ENCODE measurements at regions not wholly inside any gene's neighbourhood (a gene's known extent, or its start where the extent isn't known, plus 50 kb on each side); places are given as distances from the start of the nearest gene placed in this dataset.

DNA sequence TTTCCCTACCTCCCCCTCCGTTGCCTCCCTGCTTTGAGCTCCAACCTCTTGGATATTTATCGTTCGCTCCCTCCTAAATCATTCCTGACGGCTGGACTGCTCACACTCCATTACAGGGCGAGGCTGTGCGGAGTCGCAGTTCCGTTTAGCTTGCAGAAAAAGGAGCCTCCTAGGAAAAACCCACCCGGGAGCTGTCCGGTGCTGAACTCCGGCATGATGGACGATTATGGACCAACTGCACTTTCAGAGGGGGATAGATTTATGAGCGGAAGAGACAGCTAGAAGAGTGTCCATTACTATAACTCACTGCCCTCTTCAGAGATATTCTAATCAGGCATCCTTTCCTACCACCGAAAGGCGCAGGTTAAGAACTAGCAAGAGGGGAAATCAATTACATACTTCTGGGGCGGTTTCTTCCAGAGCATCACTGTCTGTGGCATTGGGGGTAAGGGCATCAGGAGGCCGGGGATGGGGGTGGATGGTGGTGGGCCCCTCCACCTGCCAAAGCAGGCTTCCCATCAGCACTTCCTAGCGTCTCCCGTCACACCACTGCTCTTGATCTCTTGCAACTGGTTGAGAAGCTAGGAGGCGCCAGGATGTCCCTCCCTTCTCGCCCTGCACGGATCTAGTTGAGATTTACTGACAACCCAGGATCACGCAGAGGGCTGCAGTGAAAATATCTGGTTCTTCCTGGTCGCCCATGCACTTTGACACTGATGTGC, 251.2 kb downstream of the ENGASE start:
- DNase-seq (ENCODE audit: low read depth in 1 of 2, low spot score in 2 of 2): no peak
- peaks cover 67% of the 10 kb centered on the region for H3K27me3 ChIP-seq (replicated peaks)
- no peaks in the 10 kb centered on the region for H3K4me1 ChIP-seq (replicated peaks)
- no peaks in the 10 kb centered on the region for H3K36me3 ChIP-seq
- no peak overlapping the region for H3K27ac ChIP-seq
- no peaks in the 10 kb centered on the region for H3K9me3 ChIP-seq (replicated peaks)
- no peak overlapping the region for H3K4me3 ChIP-seq

- H3K27me3 ChIP-seq (replicated peaks): peaks cover 62% of the 10 kb centered on the region
- H3K4me3 ChIP-seq: no peak overlapping the region
- no peaks in the 10 kb centered on the region for H3K36me3 ChIP-seq
- DNase-seq (ENCODE audit: low read depth in 1 of 2, low spot score in 2 of 2): no peak
- no peaks in the 10 kb centered on the region for H3K4me1 ChIP-seq (replicated peaks)
- H3K9me3 ChIP-seq (replicated peaks): no peaks in the 10 kb centered on the region
- no peak overlapping the region for H3K27ac ChIP-seq
Measured at GRCh38 chr17:79324194-79324593, 249.6 kb downstream of the ENGASE start.

GRCh38 chr17:79323566-79323965, 248.9 kb downstream of the ENGASE start:
- Histone ChIP-seq H3K27me3 (replicated peaks) (peaks cover 59% of the 10 kb centered on the region), H3K27ac (no peak overlapping the region), H3K4me3 (no peak overlapping the region), H3K9me3 (replicated peaks) (no peaks in the 10 kb centered on the region), H3K4me1 (replicated peaks) (no peaks in the 10 kb centered on the region), H3K36me3 (no peaks in the 10 kb centered on the region)
- no peak for DNase-seq (ENCODE audit: low read depth in 1 of 2, low spot score in 2 of 2)

DNA sequence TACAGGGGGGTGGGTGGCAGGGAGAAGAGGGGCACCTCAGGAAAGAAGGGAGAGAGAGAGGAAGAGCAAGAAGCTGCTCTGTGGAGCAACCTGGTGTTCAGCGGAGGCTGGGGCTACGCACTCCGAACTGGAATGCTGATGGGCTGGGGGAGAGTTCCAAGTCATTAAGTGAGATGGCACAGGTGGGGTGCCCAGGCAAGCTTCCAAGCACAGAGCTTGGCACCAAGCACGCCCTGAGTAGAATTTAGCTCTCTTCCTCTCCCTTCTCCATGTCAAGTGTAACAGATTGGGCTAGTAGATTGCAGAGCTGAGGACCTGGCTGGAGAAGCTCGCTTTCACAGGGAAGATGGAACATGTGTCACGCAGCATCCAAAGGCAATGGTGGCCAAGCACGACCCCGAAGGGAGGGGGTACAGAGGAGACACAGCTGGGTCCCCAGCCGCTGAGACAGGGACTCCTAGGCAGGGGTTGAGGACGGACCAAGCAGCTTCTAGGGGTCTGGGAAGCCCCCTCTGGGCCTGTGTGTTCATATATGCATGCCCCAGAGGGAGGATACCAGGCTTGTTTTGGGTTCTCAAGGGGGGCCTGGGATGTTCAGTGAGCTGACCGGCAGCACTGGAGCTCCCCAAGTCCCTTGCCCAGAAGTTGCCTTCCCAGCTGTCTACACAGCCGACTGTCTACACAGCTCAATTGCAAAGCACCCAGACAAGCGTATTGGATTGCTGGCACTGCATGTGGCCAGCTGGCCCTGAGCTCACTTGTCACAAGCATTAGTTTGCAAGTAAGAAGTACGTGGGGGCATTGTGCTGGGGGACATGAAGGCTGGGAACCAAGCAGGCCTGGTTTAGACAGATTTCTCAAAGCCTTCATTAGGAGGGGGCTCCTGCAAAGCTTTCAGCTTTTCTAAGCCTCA, 247.8 kb downstream of the ENGASE start:
- no peak for DNase-seq (ENCODE audit: low read depth in 1 of 2, low spot score in 2 of 2)
- Histone ChIP-seq H3K36me3 (no peaks in the 10 kb centered on the region), H3K4me3 (no peak overlapping the region), H3K9me3 (replicated peaks) (no peaks in the 10 kb centered on the region), H3K4me1 (replicated peaks) (no peaks in the 10 kb centered on the region), H3K27ac (no peak overlapping the region), H3K27me3 (replicated peaks) (peaks cover 60% of the 10 kb centered on the region)

DNA sequence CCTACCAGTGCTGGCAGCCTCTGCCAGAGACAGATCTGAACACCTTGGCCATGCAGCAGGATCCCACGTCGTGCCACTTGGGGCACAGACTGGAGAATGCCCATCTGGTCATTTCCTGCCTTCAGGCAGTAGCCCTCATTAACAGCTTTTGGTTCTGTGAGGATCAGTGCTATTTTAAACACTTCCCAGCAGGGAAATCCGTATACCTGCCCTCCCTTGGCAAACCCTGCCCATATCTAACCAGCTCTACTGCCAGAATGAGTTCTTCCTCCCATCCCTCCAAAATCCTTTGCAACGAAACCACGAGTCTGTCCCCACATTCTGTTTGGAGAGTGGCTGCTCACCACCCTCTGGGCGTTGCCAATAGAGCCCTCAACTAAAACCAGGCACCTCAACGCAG, 245.7 kb downstream of the ENGASE start:
- no peaks in the 10 kb centered on the region for H3K36me3 ChIP-seq
- peaks cover 79% of the 10 kb centered on the region for H3K27me3 ChIP-seq (replicated peaks)
- no peaks in the 10 kb centered on the region for H3K9me3 ChIP-seq (replicated peaks)

DNA sequence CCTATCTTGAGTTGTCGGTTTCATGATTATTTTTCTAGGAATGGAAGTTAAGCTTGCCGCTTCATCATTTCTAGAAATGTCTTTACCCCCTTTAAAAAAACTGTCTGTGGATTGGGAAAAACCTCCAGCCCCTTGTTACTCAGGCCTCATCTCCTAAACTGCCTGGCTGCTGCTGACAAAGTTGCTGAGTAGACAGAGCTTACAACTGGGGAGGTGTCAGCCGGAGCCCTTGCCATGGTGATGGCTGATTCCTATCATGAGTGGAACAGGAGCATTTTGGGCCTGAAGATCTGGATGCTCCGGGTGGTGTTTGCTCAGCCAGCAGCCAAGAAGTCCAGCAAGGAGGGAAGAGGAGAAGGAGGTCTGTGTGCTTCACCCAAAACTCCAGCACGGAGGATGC, 243.3 kb downstream of the ENGASE start:
- Histone ChIP-seq H3K27ac (no peak overlapping the region), H3K4me1 (replicated peaks) (no peaks in the 10 kb centered on the region), H3K9me3 (replicated peaks) (no peaks in the 10 kb centered on the region; the same call in 1 of the 2 replicates), H3K4me3 (no peak overlapping the region), H3K27me3 (replicated peaks) (peaks cover 84% of the 10 kb centered on the region), H3K36me3 (no peaks in the 10 kb centered on the region)
- DNase-seq (ENCODE audit: low read depth in 1 of 2, low spot score in 2 of 2): no peak

More for the DNA sequence above, 245.7 kb downstream of the ENGASE start:
- no peak for DNase-seq (ENCODE audit: low read depth in 1 of 2, low spot score in 2 of 2)
- no peaks in the 10 kb centered on the region for H3K4me1 ChIP-seq (replicated peaks)
- no peak overlapping the region for H3K27ac ChIP-seq
- H3K4me3 ChIP-seq: no peak overlapping the region

- Histone ChIP-seq H3K27ac (no peak overlapping the region), H3K27me3 (replicated peaks) (peaks cover 83% of the 10 kb centered on the region), H3K4me3 (no peak overlapping the region), H3K36me3 (no peaks in the 10 kb centered on the region), H3K4me1 (replicated peaks) (no peaks in the 10 kb centered on the region), H3K9me3 (replicated peaks) (no peaks in the 10 kb centered on the region; the same call in 1 of the 2 replicates)
- no peak for DNase-seq (ENCODE audit: low read depth in 1 of 2, low spot score in 2 of 2)
Measured at GRCh38 chr17:79316805-79317204, 242.2 kb downstream of the ENGASE start.

DNA sequence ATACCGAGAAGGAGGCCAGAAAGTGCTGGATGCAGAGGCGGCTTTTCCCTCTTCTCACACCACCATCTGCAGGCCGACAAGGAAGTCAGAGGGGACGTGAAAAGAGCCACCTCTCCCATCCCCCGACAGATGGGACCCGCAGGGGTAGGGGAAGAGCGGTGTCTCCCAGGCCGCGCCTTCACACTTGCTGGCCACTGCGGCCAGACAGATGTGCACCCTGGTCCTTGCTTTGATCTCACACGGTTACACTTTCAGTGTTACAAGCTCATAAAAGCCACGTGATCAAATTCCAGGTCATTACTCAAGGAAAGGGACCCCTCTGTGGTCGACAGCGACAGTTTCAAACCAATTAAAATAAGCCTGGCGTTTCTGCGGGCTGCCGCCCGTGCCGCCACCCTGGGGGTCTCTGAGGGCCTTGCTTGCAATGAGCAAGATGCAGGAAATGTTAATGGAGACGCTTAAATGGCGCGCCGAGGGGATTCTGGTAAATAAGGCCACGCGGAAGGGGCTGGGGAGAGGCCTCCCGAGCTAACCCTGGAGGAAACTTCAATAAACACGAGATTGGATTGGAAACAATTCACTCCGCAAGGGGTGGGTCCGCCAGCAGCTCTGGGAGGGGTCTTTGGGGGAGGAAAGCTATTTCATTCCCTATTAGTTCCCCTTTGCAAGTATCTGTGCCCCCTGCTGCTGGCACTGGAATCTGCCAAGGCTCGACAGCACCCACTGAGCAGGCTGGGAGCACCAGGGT, 240.9 kb downstream of the ENGASE start:
- Histone ChIP-seq H3K9me3 (replicated peaks) (no peaks in the 10 kb centered on the region; the same call in 1 of the 2 replicates), H3K4me3 (no peak overlapping the region), H3K27ac (no peak overlapping the region), H3K36me3 (no peaks in the 10 kb centered on the region), H3K27me3 (replicated peaks) (peaks cover 82% of the 10 kb centered on the region), H3K4me1 (replicated peaks) (no peaks in the 10 kb centered on the region)
- no peak for DNase-seq (ENCODE audit: low read depth in 1 of 2, low spot score in 2 of 2)

DNA sequence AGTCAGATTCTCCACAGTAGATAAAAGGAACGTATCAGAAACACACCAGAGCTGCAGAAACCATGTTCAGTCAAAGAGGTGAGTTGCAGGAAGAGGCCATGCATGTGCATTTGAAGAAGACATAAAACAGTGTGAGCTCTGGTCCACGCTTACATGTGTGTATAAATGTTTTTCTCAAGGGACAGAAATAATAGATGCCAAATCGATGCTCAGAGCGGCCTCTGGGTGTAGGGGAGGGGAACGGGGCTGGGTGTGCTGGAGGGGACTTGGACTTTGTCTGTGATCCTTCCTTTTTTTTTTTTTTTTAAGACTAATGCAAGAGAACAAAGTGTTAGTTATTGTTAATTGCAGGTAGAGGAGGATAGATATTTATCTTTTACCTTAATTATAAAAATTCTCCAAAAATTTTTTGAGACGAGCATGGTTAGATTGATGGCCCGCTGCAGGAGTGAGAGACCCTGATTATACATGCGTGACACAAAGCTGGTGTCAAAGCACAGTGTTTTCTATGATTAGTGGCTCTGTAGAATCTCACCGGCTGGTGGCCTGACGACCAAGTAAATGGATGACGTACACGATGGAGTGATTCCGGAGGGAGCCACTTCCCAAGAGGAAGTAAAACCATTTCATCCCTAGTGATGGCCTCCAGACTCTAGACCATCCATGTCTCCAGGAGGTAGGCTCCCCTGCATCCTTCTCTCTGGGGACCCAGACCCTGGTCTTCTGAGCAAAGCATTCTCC, 240.2 kb downstream of the ENGASE start:
- Histone ChIP-seq H3K27me3 (replicated peaks) (peaks cover 81% of the 10 kb centered on the region), H3K4me3 (no peak overlapping the region), H3K9me3 (replicated peaks) (no peaks in the 10 kb centered on the region; the same call in 1 of the 2 replicates), H3K27ac (no peak overlapping the region), H3K4me1 (replicated peaks) (no peaks in the 10 kb centered on the region), H3K36me3 (no peaks in the 10 kb centered on the region)
- DNase-seq (ENCODE audit: low read depth in 1 of 2, low spot score in 2 of 2): no peak

DNA sequence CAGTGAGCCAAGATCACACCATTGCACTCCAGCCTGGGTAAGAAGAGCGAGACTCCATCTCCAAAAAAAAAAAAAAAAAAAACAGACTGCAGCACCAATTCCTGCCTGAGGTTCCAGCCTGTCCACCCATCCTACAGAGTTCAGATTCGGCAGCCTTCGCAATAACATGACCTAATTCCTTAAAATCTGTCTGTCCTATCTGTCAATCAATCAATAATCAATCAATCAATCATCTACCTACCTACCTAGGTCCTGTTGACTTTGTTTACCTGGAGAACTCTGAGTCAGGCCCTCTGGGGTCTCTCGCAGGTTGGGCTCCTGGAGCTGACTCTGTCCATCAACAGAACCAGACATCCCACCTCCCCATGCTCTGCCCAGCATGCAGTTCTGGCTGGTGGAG, 236.7 kb downstream of the ENGASE start:
- Histone ChIP-seq H3K4me3 (no peak overlapping the region), H3K9me3 (replicated peaks) (no peaks in the 10 kb centered on the region; the same call in 1 of the 2 replicates), H3K36me3 (no peaks in the 10 kb centered on the region), H3K27ac (no peak overlapping the region), H3K4me1 (replicated peaks) (no peaks in the 10 kb centered on the region), H3K27me3 (replicated peaks) (peaks cover 81% of the 10 kb centered on the region)
- DNase-seq (ENCODE audit: low read depth in 1 of 2, low spot score in 2 of 2): no peak

GRCh38 chr17:79306424-79307318, 232.0 kb downstream of the ENGASE start:
- Histone ChIP-seq H3K27ac (no peak overlapping the region), H3K36me3 (no peaks in the 10 kb centered on the region), H3K9me3 (replicated peaks) (no peaks in the 10 kb centered on the region), H3K27me3 (replicated peaks) (peaks cover 85% of the 10 kb centered on the region), H3K4me1 (replicated peaks) (no peaks in the 10 kb centered on the region), H3K4me3 (no peak overlapping the region)
- no peak for DNase-seq (ENCODE audit: low read depth in 1 of 2, low spot score in 2 of 2)

DNA sequence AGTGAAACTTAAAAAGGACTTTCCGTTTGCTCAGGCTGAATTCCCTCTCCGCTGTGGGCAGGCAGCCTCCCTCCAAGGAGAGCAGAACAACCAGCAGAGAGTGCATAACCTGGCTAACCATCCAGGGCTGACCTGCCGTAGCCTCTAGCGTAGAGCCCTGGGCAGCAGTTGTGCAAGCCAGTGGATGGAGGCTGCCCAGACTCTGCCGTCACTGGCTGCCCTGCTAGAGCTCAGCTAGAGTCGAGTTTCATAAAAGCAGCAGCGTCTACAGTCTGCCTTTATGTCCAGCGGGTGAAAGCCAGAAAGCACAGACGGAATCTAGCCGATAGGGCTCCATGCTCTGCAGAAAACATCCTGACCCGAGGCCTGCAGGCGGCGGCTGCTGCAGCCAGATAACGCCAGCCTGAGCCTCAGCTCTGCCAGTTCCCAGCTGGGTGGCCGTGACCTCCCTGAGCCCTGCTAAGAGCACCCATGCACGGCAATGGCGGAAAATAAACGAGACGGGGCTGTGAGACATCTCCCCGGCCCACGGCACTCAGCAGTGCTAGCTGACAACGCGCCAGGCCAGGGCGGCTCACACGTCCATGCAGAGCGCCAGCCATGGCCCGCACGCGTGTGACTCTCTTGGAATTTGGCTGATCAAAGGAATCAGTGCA, 231.3 kb downstream of the ENGASE start:
- no peaks in the 10 kb centered on the region for H3K36me3 ChIP-seq
- peaks cover 85% of the 10 kb centered on the region for H3K27me3 ChIP-seq (replicated peaks)
- no peak for DNase-seq (ENCODE audit: low read depth in 1 of 2, low spot score in 2 of 2)
- H3K4me1 ChIP-seq (replicated peaks): no peaks in the 10 kb centered on the region
- no peaks in the 10 kb centered on the region for H3K9me3 ChIP-seq (replicated peaks)
- no peak overlapping the region for H3K4me3 ChIP-seq
- H3K27ac ChIP-seq: no peak overlapping the region

All from SJSA1 (cell line).